IPS DF 6.9 (cell line): ENCODE measurements at regions not wholly inside any gene's neighbourhood (a gene's known extent, or its start where the extent isn't known, plus 50 kb on each side); places are given as distances from the start of the nearest gene placed in this dataset.
A peak's percentile ranks its signal among the peaks of the same experiment; 100 is the strongest.

ENCODE experiments used
- DNase-seq: peaks from one replicate; pipeline ENCODE4 v3.0.0-alpha.2; 2013; ENCODE audit warnings: low read depth, low spot score
- H3K27ac ChIP-seq: one replicate; pipeline ENCODE4 v1.5.1; 2013; ENCODE audit warnings: low read length, control low read depth
- H3K27me3 ChIP-seq: 2 replicates; pipeline ENCODE4 v1.6.1; 2013; ENCODE audit warnings: mild to moderate bottlenecking, low read length; ENCODE audit not compliant: control insufficient read depth, insufficient read depth
- H3K36me3 ChIP-seq: 2 replicates; pipeline ENCODE4 v1.6.1; 2013; ENCODE audit warnings: low read length; ENCODE audit not compliant: control insufficient read depth, insufficient read depth
- H3K4me1 ChIP-seq: 2 replicates; pipeline ENCODE4 v1.6.1; 2013; ENCODE audit warnings: low read length; ENCODE audit not compliant: control insufficient read depth, insufficient read depth
- H3K4me3 ChIP-seq: 2 replicates; pipeline ENCODE4 v1.5.1; 2013; ENCODE audit warnings: mild to moderate bottlenecking, low read length
- H3K9me3 ChIP-seq: 2 replicates; pipeline ENCODE4 v1.6.1; 2013; ENCODE audit warnings: low read length, inconsistent platforms; ENCODE audit not compliant: control insufficient read depth, insufficient read depth
- WGBS: extraction: QIAGEN DNeasy Blood & Tissue Kit; methylation state at CpG from one replicate; pipeline ENCODE4 v1.1.7; 2013; ENCODE audit warnings: mixed read lengths, missing lambda C conversion rate; ENCODE audit not compliant: insufficient read length, insufficient coverage; 5-methylcytosine and 5-hydroxymethylcytosine counted together

- H3K9me3 ChIP-seq = no peaks in the 10 kb centered on the region
- H3K27ac ChIP-seq = no peak overlapping the region
- H3K27me3 ChIP-seq = no peaks in the 10 kb centered on the region
- DNase-seq = no peak
- no peaks in the 10 kb centered on the region for H3K4me1 ChIP-seq
- no CpG with 5 or more reads among the region's 7 CpGs for WGBS
- H3K36me3 ChIP-seq = no peaks in the 10 kb centered on the region
- H3K4me3 ChIP-seq = no peak overlapping the region
These were observed 271.3 kb downstream of the GPM6A start for GRCh38 chr4:175540732-175541131.

GRCh38 chr4:175542786-175543185, 269.3 kb downstream of the GPM6A start:
- Histone ChIP-seq H3K27ac (no peak overlapping the region), H3K4me1 (no peaks in the 10 kb centered on the region), H3K27me3 (no peaks in the 10 kb centered on the region), H3K36me3 (no peaks in the 10 kb centered on the region), H3K9me3 (no peaks in the 10 kb centered on the region), H3K4me3 (no peak overlapping the region)
- WGBS = no CpG with 5 or more reads among the region's 1 CpG
- no peak for DNase-seq

GRCh38 chr4:175559126-175559525, 252.9 kb downstream of the GPM6A start:
- Histone ChIP-seq H3K4me3 (no peak overlapping the region), H3K4me1 (no peaks in the 10 kb centered on the region), H3K27me3 (no peaks in the 10 kb centered on the region), H3K9me3 (no peaks in the 10 kb centered on the region), H3K27ac (no peak overlapping the region), H3K36me3 (no peaks in the 10 kb centered on the region)
- DNase-seq = no peak
- WGBS = no CpG with 5 or more reads among the region's 6 CpGs

GRCh38 chr4:175559526-175559925, 252.5 kb downstream of the GPM6A start:
- no peaks in the 10 kb centered on the region for H3K36me3 ChIP-seq
- no peak for DNase-seq
- no peak overlapping the region for H3K4me3 ChIP-seq
- no peak overlapping the region for H3K27ac ChIP-seq
- no peaks in the 10 kb centered on the region for H3K4me1 ChIP-seq
- H3K27me3 ChIP-seq = no peaks in the 10 kb centered on the region
- no peaks in the 10 kb centered on the region for H3K9me3 ChIP-seq
- WGBS = no CpG with 5 or more reads among the region's 2 CpGs

GRCh38 chr4:175560604-175561003, 251.5 kb downstream of the GPM6A start:
- no CpG with 5 or more reads among the region's 1 CpG for WGBS
- Histone ChIP-seq H3K9me3 (no peaks in the 10 kb centered on the region), H3K27me3 (no peaks in the 10 kb centered on the region), H3K36me3 (no peaks in the 10 kb centered on the region), H3K27ac (no peak overlapping the region), H3K4me1 (no peaks in the 10 kb centered on the region), H3K4me3 (no peak overlapping the region)
- DNase-seq = peak; percentile 7

GRCh38 chr4:175561696-175562095, 250.4 kb downstream of the GPM6A start:
- Histone ChIP-seq H3K27me3 (no peaks in the 10 kb centered on the region), H3K36me3 (no peaks in the 10 kb centered on the region), H3K27ac (no peak overlapping the region), H3K4me1 (no peaks in the 10 kb centered on the region), H3K9me3 (no peaks in the 10 kb centered on the region), H3K4me3 (no peak overlapping the region)
- no CpG with 5 or more reads among the region's 1 CpG for WGBS
- DNase-seq = no peak

- no peak overlapping the region for H3K4me3 ChIP-seq
- WGBS = no CpG with 5 or more reads among the region's 2 CpGs
- no peaks in the 10 kb centered on the region for H3K36me3 ChIP-seq
- no peaks in the 10 kb centered on the region for H3K4me1 ChIP-seq
- no peak overlapping the region for H3K27ac ChIP-seq
- no peak for DNase-seq
- H3K27me3 ChIP-seq = no peaks in the 10 kb centered on the region
- H3K9me3 ChIP-seq = no peaks in the 10 kb centered on the region
These were observed 250.0 kb downstream of the GPM6A start for GRCh38 chr4:175562111-175562510.

GRCh38 chr4:175562542-175562941, 249.5 kb downstream of the GPM6A start:
- H3K4me1 ChIP-seq = no peaks in the 10 kb centered on the region
- no peaks in the 10 kb centered on the region for H3K27me3 ChIP-seq
- no peak for DNase-seq
- no peaks in the 10 kb centered on the region for H3K9me3 ChIP-seq
- H3K36me3 ChIP-seq = no peaks in the 10 kb centered on the region
- H3K27ac ChIP-seq = no peak overlapping the region
- H3K4me3 ChIP-seq = no peak overlapping the region
- WGBS = no CpG with 5 or more reads among the region's 4 CpGs
